ENCODE measurements at regions not wholly inside any gene's neighbourhood (a gene's known extent, or its start where the extent isn't known, plus 50 kb on each side); places are given as distances from the start of the nearest gene placed in this dataset.
"Not testable (repeated sequence)": the region's sequence is repeated elsewhere in the genome, so short reads cannot be mapped to it uniquely, and the experiment has no call there.

DNA sequence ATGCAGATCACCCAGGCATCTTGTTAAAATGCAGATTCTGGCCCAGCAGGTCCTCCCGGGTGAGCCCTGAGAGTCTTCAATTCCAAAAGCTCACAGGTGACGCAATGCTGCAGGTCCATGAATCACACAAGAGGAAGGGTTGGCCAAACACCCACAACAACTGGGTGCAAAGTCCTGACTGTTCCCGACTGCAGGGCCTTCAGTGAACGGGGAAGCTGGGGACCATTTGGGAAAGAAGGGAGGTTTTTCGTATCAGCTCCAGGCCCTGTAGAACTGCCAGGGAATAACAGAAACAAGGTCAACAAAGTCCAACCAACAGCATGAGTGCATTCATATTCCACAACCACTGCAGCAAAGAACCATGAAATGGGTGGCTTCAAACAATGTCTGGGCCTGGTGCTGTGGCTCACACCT, 106.1 kb upstream of the ROPN1B start:
- TF ChIP-seq, protein P1, sequence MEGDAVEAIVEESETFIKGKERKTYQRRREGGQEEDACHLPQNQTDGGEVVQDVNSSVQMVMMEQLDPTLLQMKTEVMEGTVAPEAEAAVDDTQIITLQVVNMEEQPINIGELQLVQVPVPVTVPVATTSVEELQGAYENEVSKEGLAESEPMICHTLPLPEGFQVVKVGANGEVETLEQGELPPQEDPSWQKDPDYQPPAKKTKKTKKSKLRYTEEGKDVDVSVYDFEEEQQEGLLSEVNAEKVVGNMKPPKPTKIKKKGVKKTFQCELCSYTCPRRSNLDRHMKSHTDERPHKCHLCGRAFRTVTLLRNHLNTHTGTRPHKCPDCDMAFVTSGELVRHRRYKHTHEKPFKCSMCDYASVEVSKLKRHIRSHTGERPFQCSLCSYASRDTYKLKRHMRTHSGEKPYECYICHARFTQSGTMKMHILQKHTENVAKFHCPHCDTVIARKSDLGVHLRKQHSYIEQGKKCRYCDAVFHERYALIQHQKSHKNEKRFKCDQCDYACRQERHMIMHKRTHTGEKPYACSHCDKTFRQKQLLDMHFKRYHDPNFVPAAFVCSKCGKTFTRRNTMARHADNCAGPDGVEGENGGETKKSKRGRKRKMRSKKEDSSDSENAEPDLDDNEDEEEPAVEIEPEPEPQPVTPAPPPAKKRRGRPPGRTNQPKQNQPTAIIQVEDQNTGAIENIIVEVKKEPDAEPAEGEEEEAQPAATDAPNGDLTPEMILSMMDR (IDR thresholded peaks at IDR 0.05), result not testable (repeated sequence)
- not testable (repeated sequence) for TF ChIP-seq POLR2A (IDR thresholded peaks at IDR 0.05)

Measured in right lobe of liver (tissue), 4 donors.